Naive thymus-derived CD8-positive, alpha-beta T cell (primary cell): ENCODE measurements at regions not wholly inside any gene's neighbourhood (a gene's known extent, or its start where the extent isn't known, plus 50 kb on each side); places are given as distances from the start of the nearest gene placed in this dataset.
A peak's percentile ranks its signal among the peaks of the same experiment; 100 is the strongest.

Experiments used
- ATAC-seq, 2 donors: fragments of 150-1000 bp; cut with Tn5 transposase in 1 of 2; sonication (Bioruptor Pico), chemical (Tn5 transposase) in 1 of 2; 1 replicate in 1 of 2; 2 replicates in 1 of 2; pipeline ENCODE4 v1.10.0; 2021; ENCODE audit warnings: mild to moderate bottlenecking in 2 of 2, moderate library complexity in 2 of 2
- POLR2A ChIA-PET: fragments of 350-600 bp; sonication (Branson Sonifier 250); formaldehyde crosslinking; loops from one replicate; lab custom pipeline; 2021; ENCODE audit warnings: antibody characterized with exemption; lab: Charles Lee
- DNase-seq, 10 donors: peaks; one replicate each; pipeline versions ENCODE4 v3.0.0 to v3.0.0-alpha.2; 2020 to 2022
- H3K27ac Mint-ChIP-seq, 10 donors: one replicate each; pipeline ENCODE4 v1.8.0; 2020 to 2022; ENCODE audit warnings: mild to moderate bottlenecking in 10 of 10, mixed read lengths in 10 of 10, moderate library complexity in 4 of 10, inconsistent platforms in 1 of 10
- H3K27me3 Mint-ChIP-seq, 5 donors: one replicate each; pipeline ENCODE4 v1.8.0; 2021 to 2022; ENCODE audit warnings: mixed read lengths in 5 of 5
- H3K36me3 Mint-ChIP-seq, 3 donors: one replicate each; pipeline ENCODE4 v1.8.0; 2020 to 2022; ENCODE audit warnings: mixed read lengths in 3 of 3, mild to moderate bottlenecking in 2 of 3, inconsistent platforms in 1 of 3
- H3K4me1 Mint-ChIP-seq, 4 donors: one replicate each; pipeline ENCODE4 v1.8.0; 2021 to 2022; ENCODE audit warnings: mixed read lengths in 4 of 4
- H3K4me3 Mint-ChIP-seq, 10 donors: one replicate each; pipeline ENCODE4 v1.8.0; 2020 to 2022; ENCODE audit warnings: mild to moderate bottlenecking in 10 of 10, mixed read lengths in 10 of 10, moderate library complexity in 6 of 10, inconsistent platforms in 1 of 10
- H3K9me3 Mint-ChIP-seq, 9 donors: one replicate each; pipeline ENCODE4 v1.8.0; 2020 to 2022; ENCODE audit warnings: mixed read lengths in 9 of 9, mild to moderate bottlenecking in 3 of 9, inconsistent platforms in 1 of 9, moderate library complexity in 1 of 9

GRCh38 chr12:107570721-107571120 is 114.9 kb upstream of the PWP1 start:
- peaks cover 0 to 12% (median 12%) of the 10 kb centered on the region in 3 donors for H3K36me3 Mint-ChIP-seq

GRCh38 chr12:107571492-107571891 is 114.1 kb upstream of the PWP1 start:
- ATAC-seq (no peak), DNase-seq (no peak)
- Mint-ChIP-seq H3K4me1 (peaks cover 0 to 32% (median 14%) of the 10 kb centered on the region in 4 donors), H3K27me3 (no peaks in the 10 kb centered on the region), H3K4me3 (no peak overlapping the region), H3K27ac (peak overlapping the region in 1 of 10 donors; percentile 67), H3K36me3 (peaks cover 0 to 14% (median 12%) of the 10 kb centered on the region in 3 donors), H3K9me3 (no peaks in the 10 kb centered on the region)
- POLR2A ChIA-PET = no interaction called here

More at GRCh38 chr12:107570721-107571120, 114.9 kb upstream of the PWP1 start:
- Mint-ChIP-seq H3K9me3 (no peaks in the 10 kb centered on the region), H3K4me1 (peaks cover 3 to 36% (median 14%) of the 10 kb centered on the region in 4 donors), H3K4me3 (no peak overlapping the region), H3K27me3 (no peaks in the 10 kb centered on the region), H3K27ac (peak overlapping the region in 2 of 10 donors; percentile 3 to 38)
- ATAC-seq = no peak
- POLR2A ChIA-PET = no interaction called here
- DNase-seq = no peak

GRCh38 chr12:107574691-107575090 is 110.9 kb upstream of the PWP1 start:
- no peaks in the 10 kb centered on the region for H3K9me3 Mint-ChIP-seq
- ATAC-seq (no peak), DNase-seq (no peak)
- no peaks in the 10 kb centered on the region for H3K27me3 Mint-ChIP-seq
- H3K4me1 Mint-ChIP-seq = peaks cover 0 to 40% (median 18%) of the 10 kb centered on the region in 4 donors
- H3K4me3 Mint-ChIP-seq = no peak overlapping the region
- peak overlapping the region in 1 of 10 donors; percentile 41 for H3K27ac Mint-ChIP-seq
- peaks cover 0 to 14% (median 4%) of the 10 kb centered on the region in 3 donors for H3K36me3 Mint-ChIP-seq
- POLR2A ChIA-PET = no interaction called here

GRCh38 chr12:107580750-107581618 is 104.6 kb upstream of the PWP1 start:
- POLR2A ChIA-PET = no interaction called here
- H3K4me3 Mint-ChIP-seq = no peak overlapping the region
- peaks cover 0 to 16% (median 9%) of the 10 kb centered on the region in 4 donors for H3K4me1 Mint-ChIP-seq
- no peak overlapping the region for H3K27ac Mint-ChIP-seq
- DNase-seq = no peak
- H3K36me3 Mint-ChIP-seq = peaks cover 4 to 46% (median 29%) of the 10 kb centered on the region in 3 donors
- no peak for ATAC-seq
- H3K27me3 Mint-ChIP-seq = no peaks in the 10 kb centered on the region
- peaks cover 0 to 6% (median 2%) of the 10 kb centered on the region in 9 donors for H3K9me3 Mint-ChIP-seq

- no peak overlapping the region for H3K4me3 Mint-ChIP-seq
- POLR2A ChIA-PET = no interaction called here
- H3K9me3 Mint-ChIP-seq = peaks cover under 1 to 13% (median 3%) of the 10 kb centered on the region in 9 donors
- peaks cover 0 to 11% (median 6%) of the 10 kb centered on the region in 4 donors for H3K4me1 Mint-ChIP-seq
- H3K27ac Mint-ChIP-seq = no peak overlapping the region
- no peaks in the 10 kb centered on the region for H3K27me3 Mint-ChIP-seq
- no peak for ATAC-seq
- no peak for DNase-seq
- peaks cover 8 to 48% (median 35%) of the 10 kb centered on the region in 3 donors for H3K36me3 Mint-ChIP-seq
Observed at GRCh38 chr12:107581619-107582015, 104.0 kb upstream of the PWP1 start.

GRCh38 chr12:107583551-107583950 is 102.0 kb upstream of the PWP1 start:
- POLR2A ChIA-PET = no interaction called here
- Mint-ChIP-seq H3K36me3 (peaks cover 24 to 67% (median 49%) of the 10 kb centered on the region in 3 donors), H3K27ac (peak overlapping the region in 1 of 10 donors; percentile 31), H3K4me1 (peaks cover 0 to 6% (median 0%) of the 10 kb centered on the region in 4 donors), H3K4me3 (no peak overlapping the region), H3K9me3 (peaks cover 3 to 28% (median 14%) of the 10 kb centered on the region in 9 donors), H3K27me3 (no peaks in the 10 kb centered on the region)
- DNase-seq (no peak), ATAC-seq (no peak)

- no peak for DNase-seq
- H3K4me3 Mint-ChIP-seq = no peak overlapping the region
- no peak for ATAC-seq
- no peaks in the 10 kb centered on the region for H3K27me3 Mint-ChIP-seq
- H3K9me3 Mint-ChIP-seq = peaks cover 3 to 28% (median 14%) of the 10 kb centered on the region in 9 donors
- peaks cover 24 to 68% (median 57%) of the 10 kb centered on the region in 3 donors for H3K36me3 Mint-ChIP-seq
- POLR2A ChIA-PET = no interaction called here
- no peak overlapping the region for H3K27ac Mint-ChIP-seq
- peaks cover 0 to 5% (median 0%) of the 10 kb centered on the region in 4 donors for H3K4me1 Mint-ChIP-seq
Observed at GRCh38 chr12:107584563-107584962, 101.0 kb upstream of the PWP1 start.

GRCh38 chr12:107586256-107586970 is 99.2 kb upstream of the PWP1 start:
- H3K36me3 Mint-ChIP-seq = peaks cover 32 to 73% (median 65%) of the 10 kb centered on the region in 3 donors
- POLR2A ChIA-PET = no interaction called here
- no peaks in the 10 kb centered on the region for H3K27me3 Mint-ChIP-seq
- peaks cover 3 to 31% (median 14%) of the 10 kb centered on the region in 9 donors for H3K9me3 Mint-ChIP-seq
- no peak overlapping the region for H3K27ac Mint-ChIP-seq
- ATAC-seq (no peak), DNase-seq (no peak)
- H3K4me3 Mint-ChIP-seq = no peak overlapping the region
- peaks cover 0 to 10% (median 3%) of the 10 kb centered on the region in 4 donors for H3K4me1 Mint-ChIP-seq

GRCh38 chr12:107590413-107590812 is 95.2 kb upstream of the PWP1 start:
- no peak overlapping the region for H3K4me3 Mint-ChIP-seq
- POLR2A ChIA-PET = interaction anchor here (0.6 kb wide), 1 partner anchor 625 kb away, joined by 3 read pairs; no protein-coding TSS in a partner anchor
- ATAC-seq (no peak), DNase-seq (no peak)
- peak overlapping the region in 1 of 10 donors; percentile 71 for H3K27ac Mint-ChIP-seq
- peaks cover 0 to 8% (median 3%) of the 10 kb centered on the region in 4 donors for H3K4me1 Mint-ChIP-seq
- no peaks in the 10 kb centered on the region for H3K27me3 Mint-ChIP-seq
- H3K36me3 Mint-ChIP-seq = peaks cover 40 to 65% (median 55%) of the 10 kb centered on the region in 3 donors
- peaks cover 8 to 57% (median 22%) of the 10 kb centered on the region in 9 donors for H3K9me3 Mint-ChIP-seq

- Mint-ChIP-seq H3K27ac (no peak overlapping the region), H3K4me1 (peaks cover 0 to 6% (median 3%) of the 10 kb centered on the region in 4 donors), H3K36me3 (peaks cover 37 to 61% (median 51%) of the 10 kb centered on the region in 3 donors), H3K4me3 (no peak overlapping the region), H3K27me3 (no peaks in the 10 kb centered on the region), H3K9me3 (peaks cover 8 to 54% (median 20%) of the 10 kb centered on the region in 9 donors)
- ATAC-seq (no peak), DNase-seq (no peak)
- POLR2A ChIA-PET = interaction anchor here (0.6 kb wide), 1 partner anchor 626 kb away, joined by 3 read pairs; no protein-coding TSS in a partner anchor
Observed at GRCh38 chr12:107590814-107591375, 94.7 kb upstream of the PWP1 start.

- no peaks in the 10 kb centered on the region for H3K27me3 Mint-ChIP-seq
- DNase-seq (no peak), ATAC-seq (no peak)
- H3K4me3 Mint-ChIP-seq = no peak overlapping the region
- peaks cover 0 to 7% (median 3%) of the 10 kb centered on the region in 4 donors for H3K4me1 Mint-ChIP-seq
- peaks cover 16 to 41% (median 27%) of the 10 kb centered on the region in 3 donors for H3K36me3 Mint-ChIP-seq
- POLR2A ChIA-PET = no interaction called here
- no peak overlapping the region for H3K27ac Mint-ChIP-seq
- peaks cover 0 to 29% (median 6%) of the 10 kb centered on the region in 9 donors for H3K9me3 Mint-ChIP-seq
Observed at GRCh38 chr12:107593713-107594381, 91.8 kb upstream of the PWP1 start.

- DNase-seq (no peak), ATAC-seq (no peak)
- Mint-ChIP-seq H3K9me3 (peaks cover 0 to 29% (median 6%) of the 10 kb centered on the region in 9 donors), H3K4me3 (no peak overlapping the region), H3K4me1 (peaks cover 0 to 7% (median 2%) of the 10 kb centered on the region in 4 donors), H3K36me3 (peaks cover 16 to 31% (median 21%) of the 10 kb centered on the region in 3 donors), H3K27ac (peak overlapping the region in 1 of 10 donors; percentile 54), H3K27me3 (no peaks in the 10 kb centered on the region)
- POLR2A ChIA-PET = no interaction called here
Observed at GRCh38 chr12:107594995-107595394, 90.6 kb upstream of the PWP1 start.
